AG10803 (cell line): ENCODE measurements at regions not wholly inside any gene's neighbourhood (a gene's known extent, or its start where the extent isn't known, plus 50 kb on each side); places are given as distances from the start of the nearest gene placed in this dataset.
"Not testable (repeated sequence)": the region's sequence is repeated elsewhere in the genome, so short reads cannot be mapped to it uniquely, and the experiment has no call there.

Source experiments
- DNase-seq: peaks from one replicate; pipeline ENCODE4 v3.0.0; 2010; ENCODE audit warnings: low read depth
- H3K4me3 ChIP-seq: 2 replicates; pipeline ENCODE4 v1.5.1; 2011; ENCODE audit warnings: mild to moderate bottlenecking, low read length, control low read depth
- CTCF ChIP-seq: conservative IDR thresholded peaks from 2 replicates; pipeline ENCODE4 v1.5.1; 2011; ENCODE audit warnings: mild to moderate bottlenecking, low read length, control low read depth, inconsistent platforms

GRCh38 chr3:70486414-70487017, 174.1 kb upstream of the MDFIC2 start:
- DNase-seq, result no peak
- TF ChIP-seq CTCF, result no peak

GRCh38 chr3:70476174-70476573, 163.7 kb upstream of the MDFIC2 start:
- TF ChIP-seq CTCF, result no peak
- no peak for DNase-seq

More at GRCh38 chr3:70486414-70487017, 174.1 kb upstream of the MDFIC2 start:
- no peak overlapping the region for H3K4me3 ChIP-seq

GRCh38 chr3:70471464-70472342, 159.3 kb upstream of the MDFIC2 start:
- peak; percentile 10 for DNase-seq
- H3K4me3 ChIP-seq, result no peak overlapping the region
- TF ChIP-seq CTCF, result no peak

More at GRCh38 chr3:70476174-70476573, 163.7 kb upstream of the MDFIC2 start:
- H3K4me3 ChIP-seq, result no peak overlapping the region

DNA sequence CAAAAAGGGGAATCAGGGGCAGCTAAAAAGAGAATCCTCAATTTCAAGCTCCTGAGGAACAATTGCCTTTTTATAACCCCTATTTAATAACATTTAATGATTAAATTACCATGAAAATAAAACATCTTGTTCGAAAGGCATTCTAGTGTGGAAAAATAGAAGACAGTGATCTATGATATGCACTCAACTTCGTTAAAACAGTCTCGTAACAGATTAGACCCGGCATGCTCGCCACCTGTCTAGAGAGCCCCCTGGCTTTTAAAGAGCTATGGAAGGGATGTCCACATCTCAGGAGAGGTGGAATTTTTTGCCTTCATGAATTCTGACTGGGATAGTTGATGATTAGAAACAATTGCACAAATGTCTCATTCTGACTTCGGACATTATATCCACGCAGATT, 153.7 kb upstream of the MDFIC2 start:
- DNase-seq, result no peak
- no peak for TF ChIP-seq CTCF
- no peak overlapping the region for H3K4me3 ChIP-seq

GRCh38 chr3:70464876-70465275, 152.4 kb upstream of the MDFIC2 start:
- no peak for TF ChIP-seq CTCF
- H3K4me3 ChIP-seq, result no peak overlapping the region
- DNase-seq, result no peak

DNA sequence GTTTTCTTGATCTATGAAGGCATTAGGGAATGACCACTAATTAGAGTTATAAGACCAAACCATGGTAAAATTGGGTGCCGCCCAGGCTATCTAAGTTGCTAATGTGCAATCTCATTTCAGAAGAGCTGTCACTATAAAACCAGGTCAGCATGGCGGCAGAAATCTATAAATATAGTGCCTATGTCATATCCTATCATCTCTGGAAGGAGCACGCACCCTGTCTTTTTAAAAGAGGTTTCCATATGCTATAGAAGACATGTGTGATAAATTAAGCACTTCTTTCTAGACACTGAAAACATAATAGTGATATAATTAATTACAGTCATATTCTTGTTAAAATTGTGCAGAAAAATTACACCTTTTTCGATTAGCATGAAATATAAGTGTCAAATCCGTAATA, 152.0 kb upstream of the MDFIC2 start:
- TF ChIP-seq CTCF, result no peak
- DNase-seq, result no peak
- H3K4me3 ChIP-seq, result no peak overlapping the region

GRCh38 chr3:70450220-70450619, 137.8 kb upstream of the MDFIC2 start:
- H3K4me3 ChIP-seq, DNase-seq: not testable (repeated sequence)

GRCh38 chr3:70435422-70435821, 123.0 kb upstream of the MDFIC2 start:
- not testable (repeated sequence) for DNase-seq, H3K4me3 ChIP-seq
